ENCODE measurements at regions not wholly inside any gene's neighbourhood (a gene's known extent, or its start where the extent isn't known, plus 50 kb on each side); places are given as distances from the start of the nearest gene placed in this dataset.

DNA sequence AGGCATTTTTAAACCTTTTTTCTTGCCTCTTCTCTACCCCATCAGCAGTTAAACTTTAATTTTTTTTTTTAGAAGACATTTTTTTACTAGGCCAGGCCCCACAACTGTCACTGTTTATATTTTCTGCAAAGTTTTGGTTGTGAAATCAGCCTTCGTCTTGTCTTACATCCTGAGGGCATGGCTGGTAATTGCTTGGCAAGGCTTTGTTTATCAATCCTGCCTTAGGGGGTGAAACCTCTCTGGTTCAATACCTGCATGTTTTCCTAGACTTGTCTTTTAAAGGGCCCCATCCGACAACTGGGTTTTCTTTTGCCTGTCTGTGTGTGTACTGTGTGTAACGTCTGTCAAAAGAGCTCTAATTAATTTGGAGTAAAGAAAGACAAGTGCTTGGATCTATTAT, 330.0 kb upstream of the CWC22 start:
- H2AFZ ChIP-seq (ENCODE audit: low read depth, low read length): no peak overlapping the region
- no peaks in the 10 kb centered on the region for H3K27me3 ChIP-seq (ENCODE audit: insufficient read depth, low read length)
- no peaks in the 10 kb centered on the region for H3K4me1 ChIP-seq (ENCODE audit: insufficient read depth, low read length)
- H3K36me3 ChIP-seq (ENCODE audit: insufficient read depth, low read length): no peaks in the 10 kb centered on the region
- H3K4me3 ChIP-seq (ENCODE audit: low read length): no peak overlapping the region
- peaks cover 2% of the 10 kb centered on the region for H3K9me3 ChIP-seq (ENCODE audit: low read length)

DNA sequence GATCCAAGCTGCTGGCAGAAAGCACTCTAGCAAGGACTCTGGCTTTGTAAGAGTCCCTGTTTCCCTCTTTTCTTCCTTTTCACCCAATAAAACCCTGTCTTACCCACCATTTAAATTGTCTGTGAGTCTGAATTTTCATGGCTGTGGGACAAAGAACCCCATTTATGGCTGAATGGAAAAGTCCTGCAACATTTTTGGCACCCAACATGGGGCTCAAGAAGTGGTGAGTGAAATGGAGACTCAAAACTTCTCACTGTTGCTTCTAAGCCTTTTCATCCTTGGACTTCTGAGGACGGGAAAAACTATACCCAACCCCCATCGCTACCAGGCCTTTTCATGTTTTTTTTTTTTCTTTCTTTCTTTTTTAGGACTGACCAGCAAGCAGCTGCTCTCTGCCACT, 329.5 kb upstream of the CWC22 start:
- Histone ChIP-seq H3K9me3 (ENCODE audit: low read length) (peaks cover 2% of the 10 kb centered on the region), H3K36me3 (ENCODE audit: insufficient read depth, low read length) (no peaks in the 10 kb centered on the region), H2AFZ (ENCODE audit: low read depth, low read length) (no peak overlapping the region), H3K4me1 (ENCODE audit: insufficient read depth, low read length) (no peaks in the 10 kb centered on the region), H3K27me3 (ENCODE audit: insufficient read depth, low read length) (no peaks in the 10 kb centered on the region), H3K4me3 (ENCODE audit: low read length) (no peak overlapping the region)

DNA sequence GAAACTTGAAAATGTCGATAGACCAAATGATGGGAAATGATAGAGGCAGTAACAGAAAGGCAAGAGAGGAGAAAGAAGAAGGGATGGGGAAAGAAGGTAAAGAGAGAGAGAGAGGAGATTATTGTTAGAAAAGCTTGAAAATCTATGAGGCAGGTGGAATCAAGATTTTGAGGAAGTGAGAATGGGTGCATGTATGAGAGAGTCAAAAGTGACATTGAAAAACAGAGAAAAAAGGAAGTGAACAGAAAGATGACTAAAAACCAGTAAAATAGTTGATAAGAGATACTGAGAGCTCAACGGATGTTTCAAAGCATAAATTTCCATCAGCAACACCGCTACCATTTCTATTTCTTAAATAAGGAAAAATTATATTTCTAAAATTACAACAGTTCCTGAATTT, 327.4 kb upstream of the CWC22 start:
- H3K4me1 ChIP-seq (ENCODE audit: insufficient read depth, low read length): no peaks in the 10 kb centered on the region
- H3K4me3 ChIP-seq (ENCODE audit: low read length): no peak overlapping the region
- no peak overlapping the region for H2AFZ ChIP-seq (ENCODE audit: low read depth, low read length)
- H3K36me3 ChIP-seq (ENCODE audit: insufficient read depth, low read length): no peaks in the 10 kb centered on the region
- no peaks in the 10 kb centered on the region for H3K27me3 ChIP-seq (ENCODE audit: insufficient read depth, low read length)
- H3K9me3 ChIP-seq (ENCODE audit: low read length): peaks cover 2% of the 10 kb centered on the region

DNA sequence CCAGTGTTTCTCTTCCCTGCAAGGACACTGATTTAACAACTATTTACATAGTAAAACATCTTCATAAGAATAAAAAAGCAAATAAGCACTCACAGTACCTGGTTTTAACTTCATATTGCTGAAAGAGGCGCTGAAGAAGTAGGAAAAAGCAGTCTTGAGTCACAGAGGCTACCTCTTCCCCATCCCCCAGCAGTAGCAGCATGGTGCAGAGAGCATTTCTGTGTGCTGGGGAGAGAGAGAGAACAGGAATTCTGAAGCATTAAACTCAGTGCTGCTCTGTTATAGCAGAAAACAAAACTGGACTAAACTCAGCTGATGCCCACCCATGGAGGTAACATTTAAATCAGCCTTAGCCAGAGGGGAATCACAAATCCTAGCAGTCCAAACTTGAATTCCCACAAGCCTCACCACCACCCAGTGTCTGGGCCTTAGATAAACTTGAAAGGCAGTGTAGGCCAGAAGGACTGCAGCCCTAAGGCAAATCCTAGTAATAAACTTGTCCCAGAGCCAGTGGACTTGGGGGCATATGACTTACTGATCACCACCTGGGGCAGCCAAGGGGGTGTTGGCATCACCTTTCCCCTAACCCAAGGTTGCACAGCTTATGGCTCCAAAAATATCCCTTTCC, 321.8 kb upstream of the CWC22 start:
- no peaks in the 10 kb centered on the region for H3K9me3 ChIP-seq (ENCODE audit: low read length)
- no peaks in the 10 kb centered on the region for H3K36me3 ChIP-seq (ENCODE audit: insufficient read depth, low read length)

DNA sequence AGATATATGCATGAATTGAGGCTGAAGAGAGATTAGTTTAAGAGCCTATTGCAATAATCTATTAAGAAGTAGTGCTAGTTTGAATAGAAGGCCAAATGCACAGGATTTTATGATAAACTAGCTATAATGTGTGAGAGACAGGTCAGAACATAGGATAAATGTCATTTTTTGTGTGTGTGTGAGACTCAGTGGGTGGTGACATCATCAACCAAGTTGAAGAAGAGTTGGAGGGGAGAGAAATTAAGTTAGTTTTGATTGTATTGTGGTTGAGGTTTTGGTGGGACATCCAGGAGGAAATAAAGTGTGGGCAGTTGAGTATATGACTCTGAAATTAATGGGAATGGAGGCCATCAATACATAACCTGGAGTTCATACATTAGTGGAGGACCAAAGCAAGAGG, 320.1 kb upstream of the CWC22 start:
- Histone ChIP-seq H3K4me3 (ENCODE audit: low read length) (no peak overlapping the region), H3K9me3 (ENCODE audit: low read length) (no peaks in the 10 kb centered on the region), H3K27me3 (ENCODE audit: insufficient read depth, low read length) (no peaks in the 10 kb centered on the region), H3K36me3 (ENCODE audit: insufficient read depth, low read length) (no peaks in the 10 kb centered on the region), H2AFZ (ENCODE audit: low read depth, low read length) (no peak overlapping the region), H3K4me1 (ENCODE audit: insufficient read depth, low read length) (peaks cover 1% of the 10 kb centered on the region)

More for the DNA sequence above, 321.8 kb upstream of the CWC22 start:
- H3K4me1 ChIP-seq (ENCODE audit: insufficient read depth, low read length): peaks cover 1% of the 10 kb centered on the region
- H3K27me3 ChIP-seq (ENCODE audit: insufficient read depth, low read length): no peaks in the 10 kb centered on the region
- no peak overlapping the region for H3K4me3 ChIP-seq (ENCODE audit: low read length)
- H2AFZ ChIP-seq (ENCODE audit: low read depth, low read length): no peak overlapping the region

DNA sequence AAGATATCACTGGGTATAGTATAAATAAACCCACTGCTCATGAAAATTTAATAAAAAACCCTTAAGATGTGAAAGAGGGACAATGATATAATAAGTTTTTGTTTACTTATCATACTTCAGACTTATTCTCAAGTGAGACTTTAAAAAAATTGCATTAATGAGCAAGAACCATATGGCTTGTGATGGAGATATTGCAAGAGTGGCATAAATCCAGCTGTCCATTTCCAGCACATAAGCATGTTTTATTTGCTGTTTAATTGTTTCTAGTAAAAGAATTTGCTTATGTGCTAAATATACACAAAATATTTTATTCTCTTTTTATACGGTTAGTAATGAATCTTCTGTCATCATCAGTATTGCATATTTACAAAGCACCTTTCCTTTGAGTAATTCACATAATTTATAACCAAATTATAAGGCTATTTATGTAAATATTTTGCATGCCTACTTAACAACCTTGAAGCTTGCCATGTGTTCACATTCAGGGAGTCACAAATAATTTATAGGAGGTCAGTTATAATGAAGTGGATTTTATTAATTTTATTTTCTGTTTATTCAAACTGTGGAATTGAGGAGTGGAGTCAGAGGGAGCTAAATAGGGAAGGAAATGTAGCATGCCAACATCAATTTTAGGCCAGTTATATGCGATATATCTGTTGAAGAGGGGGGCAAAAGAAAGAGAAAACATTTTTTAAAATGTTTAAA, 318.5 kb upstream of the CWC22 start:
- Histone ChIP-seq H2AFZ (ENCODE audit: low read depth, low read length) (no peak overlapping the region), H3K9me3 (ENCODE audit: low read length) (no peaks in the 10 kb centered on the region), H3K4me1 (ENCODE audit: insufficient read depth, low read length) (peaks cover 1% of the 10 kb centered on the region), H3K27me3 (ENCODE audit: insufficient read depth, low read length) (no peaks in the 10 kb centered on the region), H3K4me3 (ENCODE audit: low read length) (no peak overlapping the region), H3K36me3 (ENCODE audit: insufficient read depth, low read length) (no peaks in the 10 kb centered on the region)

DNA sequence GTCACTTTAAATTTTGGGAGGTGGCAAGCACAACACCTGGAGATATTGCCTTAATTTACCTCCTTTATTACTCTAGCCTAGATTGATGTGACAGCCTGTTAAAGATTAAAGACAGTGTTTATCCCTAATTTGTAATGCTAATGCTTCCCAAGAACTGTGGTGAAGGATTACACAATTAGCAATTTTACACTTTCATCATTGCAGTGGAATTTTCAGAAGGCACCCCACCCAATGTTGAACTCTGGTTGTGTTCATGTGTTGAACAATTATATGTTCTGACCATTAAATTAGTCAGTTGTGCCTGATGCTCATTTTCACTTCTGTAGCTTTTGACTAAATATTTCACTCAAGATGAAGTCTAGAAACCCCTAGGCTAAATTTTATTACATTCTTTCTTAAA, 317.1 kb upstream of the CWC22 start:
- peaks cover 1% of the 10 kb centered on the region for H3K4me1 ChIP-seq (ENCODE audit: insufficient read depth, low read length)
- H2AFZ ChIP-seq (ENCODE audit: low read depth, low read length): peak overlapping the region; percentile 43
- H3K36me3 ChIP-seq (ENCODE audit: insufficient read depth, low read length): no peaks in the 10 kb centered on the region
- no peak overlapping the region for H3K4me3 ChIP-seq (ENCODE audit: low read length)
- H3K27me3 ChIP-seq (ENCODE audit: insufficient read depth, low read length): no peaks in the 10 kb centered on the region
- H3K9me3 ChIP-seq (ENCODE audit: low read length): no peaks in the 10 kb centered on the region

DNA sequence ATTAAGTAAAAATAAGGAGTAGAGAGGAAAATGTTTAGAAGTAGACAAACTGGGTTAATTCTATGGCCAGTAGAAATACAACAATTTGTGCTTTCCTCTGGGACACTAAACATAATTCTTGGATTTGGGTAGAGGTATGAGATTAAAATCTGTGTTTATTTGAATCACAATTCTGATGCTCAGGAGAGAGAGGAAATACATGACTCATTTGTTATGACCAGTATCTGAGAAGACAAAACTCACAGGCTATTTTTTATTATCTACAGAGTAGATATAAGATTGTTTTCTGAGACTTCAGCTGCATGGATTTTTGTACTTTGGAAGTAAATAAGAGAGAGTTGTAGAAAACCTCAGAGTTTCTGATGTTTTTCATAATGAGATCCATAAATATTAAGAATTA, 315.7 kb upstream of the CWC22 start:
- no peak overlapping the region for H3K4me3 ChIP-seq (ENCODE audit: low read length)

DNA sequence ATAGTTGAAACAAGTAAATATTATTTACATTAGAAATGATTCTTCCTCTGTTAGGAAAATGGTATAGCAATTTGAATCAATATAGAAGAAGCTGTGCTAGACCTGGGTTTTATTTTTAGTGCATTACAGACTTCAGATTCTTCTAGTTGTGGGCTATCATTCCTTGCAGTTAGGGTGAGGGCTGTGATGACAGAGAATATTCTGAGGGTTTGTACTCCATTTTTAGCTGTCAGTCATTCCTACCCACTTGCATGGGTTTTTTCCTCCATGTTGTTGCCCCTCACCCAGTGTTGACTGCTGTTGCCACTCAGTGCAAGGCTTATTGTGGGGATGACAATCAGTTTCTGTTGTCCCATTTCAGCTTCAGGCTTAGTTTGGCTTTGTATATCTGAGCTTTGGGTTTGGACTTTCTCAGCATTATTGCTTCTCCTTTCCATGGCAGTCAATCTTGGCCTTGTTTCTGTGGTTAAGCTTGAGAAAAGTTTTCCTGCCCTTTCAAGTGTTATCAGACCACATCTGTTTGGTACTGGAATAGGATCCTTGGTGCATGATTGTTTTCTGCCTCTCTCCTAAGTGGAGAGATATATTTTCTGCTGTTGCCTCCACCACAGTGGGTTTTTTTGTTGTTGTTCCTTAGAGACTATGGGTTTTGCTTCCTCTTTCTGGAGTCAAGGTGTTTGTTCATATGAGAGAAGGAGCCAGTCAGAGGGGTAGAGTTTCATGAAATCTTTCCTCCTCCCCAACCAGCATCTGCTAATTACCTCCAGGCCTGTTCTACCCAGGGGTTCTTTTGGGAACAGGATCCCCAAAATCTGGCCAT, 312.7 kb upstream of the CWC22 start:
- H3K4me3 ChIP-seq (ENCODE audit: low read length): no peak overlapping the region

More for the DNA sequence above, 315.7 kb upstream of the CWC22 start:
- Histone ChIP-seq H2AFZ (ENCODE audit: low read depth, low read length) (no peak overlapping the region), H3K9me3 (ENCODE audit: low read length) (no peaks in the 10 kb centered on the region), H3K4me1 (ENCODE audit: insufficient read depth, low read length) (no peaks in the 10 kb centered on the region), H3K27me3 (ENCODE audit: insufficient read depth, low read length) (no peaks in the 10 kb centered on the region), H3K36me3 (ENCODE audit: insufficient read depth, low read length) (no peaks in the 10 kb centered on the region)

DNA sequence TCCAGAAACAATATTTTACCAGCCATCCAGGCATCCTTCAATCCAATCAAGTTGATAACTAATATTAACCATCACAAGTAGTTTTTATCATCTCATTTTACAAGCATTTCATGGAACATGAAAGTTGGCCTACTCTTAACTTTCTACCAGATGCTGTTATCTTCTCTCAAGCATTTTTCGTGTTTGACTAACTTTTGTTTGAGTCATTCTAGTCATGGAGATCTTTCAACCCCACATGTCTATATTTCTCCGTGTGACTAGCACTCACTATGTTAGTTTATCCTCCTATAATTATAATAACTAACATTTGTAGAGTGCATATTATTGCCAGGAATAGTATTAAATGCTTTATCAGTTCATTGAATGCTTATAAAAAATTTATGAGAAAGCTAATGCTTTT, 307.0 kb upstream of the CWC22 start:
- H3K4me3 ChIP-seq (ENCODE audit: low read length): no peak overlapping the region

More for the DNA sequence above, 312.7 kb upstream of the CWC22 start:
- H3K36me3 ChIP-seq (ENCODE audit: insufficient read depth, low read length): no peaks in the 10 kb centered on the region
- H3K27me3 ChIP-seq (ENCODE audit: insufficient read depth, low read length): no peaks in the 10 kb centered on the region
- H3K9me3 ChIP-seq (ENCODE audit: low read length): no peaks in the 10 kb centered on the region
- H2AFZ ChIP-seq (ENCODE audit: low read depth, low read length): no peak overlapping the region
- H3K4me1 ChIP-seq (ENCODE audit: insufficient read depth, low read length): no peaks in the 10 kb centered on the region

DNA sequence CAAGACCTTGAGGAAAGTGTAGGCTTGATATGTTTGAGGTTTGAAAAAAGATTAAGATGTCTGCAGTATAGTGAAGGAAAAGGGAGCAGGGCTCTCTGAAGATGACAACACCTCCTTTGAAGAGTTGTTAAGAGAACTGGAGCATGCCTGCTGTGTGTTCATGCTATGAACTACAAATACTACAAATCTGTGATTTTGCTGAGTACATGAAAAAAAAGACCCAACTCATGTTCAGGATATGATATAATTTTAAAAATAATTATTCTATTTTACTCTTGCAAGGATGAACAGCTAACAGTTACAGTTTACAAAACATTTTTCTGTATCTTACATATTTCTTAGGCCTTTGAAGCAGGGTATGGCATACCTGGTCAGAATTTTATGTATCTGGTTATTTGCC, 305.4 kb upstream of the CWC22 start:
- H3K4me3 ChIP-seq (ENCODE audit: low read length): no peak overlapping the region
- no peaks in the 10 kb centered on the region for H3K9me3 ChIP-seq (ENCODE audit: low read length)
- no peak overlapping the region for H2AFZ ChIP-seq (ENCODE audit: low read depth, low read length)
- no peaks in the 10 kb centered on the region for H3K36me3 ChIP-seq (ENCODE audit: insufficient read depth, low read length)
- H3K4me1 ChIP-seq (ENCODE audit: insufficient read depth, low read length): no peaks in the 10 kb centered on the region
- H3K27me3 ChIP-seq (ENCODE audit: insufficient read depth, low read length): no peaks in the 10 kb centered on the region

More for the DNA sequence above, 307.0 kb upstream of the CWC22 start:
- Histone ChIP-seq H3K4me1 (ENCODE audit: insufficient read depth, low read length) (no peaks in the 10 kb centered on the region), H2AFZ (ENCODE audit: low read depth, low read length) (no peak overlapping the region), H3K9me3 (ENCODE audit: low read length) (no peaks in the 10 kb centered on the region), H3K36me3 (ENCODE audit: insufficient read depth, low read length) (no peaks in the 10 kb centered on the region), H3K27me3 (ENCODE audit: insufficient read depth, low read length) (no peaks in the 10 kb centered on the region)

DNA sequence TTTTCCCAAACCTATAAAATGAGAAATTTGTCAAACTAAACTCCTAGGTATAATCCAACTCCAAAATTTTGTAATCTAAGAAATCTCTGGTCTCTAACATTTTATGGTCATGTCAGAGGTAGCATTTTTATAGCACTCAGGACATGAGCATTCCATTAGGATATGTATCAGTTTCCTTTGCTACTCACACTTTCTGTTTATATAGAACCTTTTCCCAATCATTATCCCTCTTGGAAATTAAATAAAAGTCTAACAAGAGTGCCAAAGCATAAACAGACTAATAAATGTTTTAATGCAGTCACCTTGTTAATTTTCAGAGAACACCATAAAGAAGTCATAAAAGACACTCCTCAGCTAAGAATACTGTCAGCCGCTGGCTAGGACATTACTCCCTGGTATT, 300.0 kb upstream of the CWC22 start:
- Histone ChIP-seq H3K36me3 (ENCODE audit: insufficient read depth, low read length) (no peaks in the 10 kb centered on the region), H3K27me3 (ENCODE audit: insufficient read depth, low read length) (no peaks in the 10 kb centered on the region), H3K4me3 (ENCODE audit: low read length) (no peak overlapping the region), H3K9me3 (ENCODE audit: low read length) (no peaks in the 10 kb centered on the region), H2AFZ (ENCODE audit: low read depth, low read length) (no peak overlapping the region), H3K4me1 (ENCODE audit: insufficient read depth, low read length) (no peaks in the 10 kb centered on the region)

DNA sequence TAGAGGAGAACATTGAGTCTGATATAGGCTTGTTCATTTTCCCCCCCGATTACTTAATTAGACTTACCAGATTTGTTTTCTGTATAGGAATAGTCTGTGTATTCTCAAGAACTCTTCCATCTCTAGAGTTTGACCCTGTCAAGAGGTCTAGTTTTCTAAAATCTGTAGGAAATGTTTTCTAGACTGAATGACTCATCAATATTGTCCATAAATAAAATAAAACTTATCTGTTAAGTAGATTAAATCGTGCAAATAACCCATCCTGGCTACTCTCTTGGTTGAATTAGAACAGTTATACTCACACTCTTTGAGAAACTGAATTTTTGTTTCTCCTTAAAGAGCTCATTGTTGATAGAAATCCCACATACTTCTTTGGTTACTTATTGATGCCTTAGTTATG, 299.2 kb upstream of the CWC22 start:
- H2AFZ ChIP-seq (ENCODE audit: low read depth, low read length): no peak overlapping the region
- H3K27me3 ChIP-seq (ENCODE audit: insufficient read depth, low read length): no peaks in the 10 kb centered on the region
- H3K36me3 ChIP-seq (ENCODE audit: insufficient read depth, low read length): no peaks in the 10 kb centered on the region
- H3K4me3 ChIP-seq (ENCODE audit: low read length): no peak overlapping the region
- H3K4me1 ChIP-seq (ENCODE audit: insufficient read depth, low read length): no peaks in the 10 kb centered on the region
- no peaks in the 10 kb centered on the region for H3K9me3 ChIP-seq (ENCODE audit: low read length)

All from neuron (in vitro differentiated cells).